ENCODE measurements at regions not wholly inside any gene's neighbourhood (a gene's known extent, or its start where the extent isn't known, plus 50 kb on each side); places are given as distances from the start of the nearest gene placed in this dataset.

DNA sequence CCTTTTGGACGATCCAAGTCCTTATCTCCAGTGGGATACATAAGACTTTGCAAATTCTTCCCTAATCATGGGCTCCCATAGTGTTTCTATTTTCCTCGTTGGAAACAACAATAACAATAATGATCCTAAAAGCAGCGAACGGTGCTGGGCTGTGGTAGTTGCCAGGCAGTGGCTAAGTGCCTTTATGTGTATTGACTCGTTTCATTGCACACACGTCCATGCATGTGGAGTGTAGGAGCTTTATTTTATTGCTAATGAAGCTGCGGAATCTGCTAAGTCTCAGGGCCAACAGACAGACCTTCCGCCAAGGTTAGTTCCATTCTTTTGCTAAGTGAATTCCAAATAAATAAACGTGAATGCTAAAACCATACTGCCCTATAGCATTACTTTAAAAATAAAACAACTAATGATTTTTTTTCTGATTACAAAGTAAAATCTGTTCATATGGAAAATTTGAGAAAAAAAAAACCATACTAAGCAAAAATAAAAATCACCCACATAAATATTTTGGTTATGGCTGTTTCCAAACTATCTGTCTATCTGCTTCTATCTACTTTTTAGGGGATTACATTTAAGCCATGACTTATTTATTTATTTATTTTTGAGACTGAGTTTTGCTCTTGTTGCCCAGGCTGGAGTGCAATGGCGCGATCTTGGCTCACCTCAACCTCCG lies 297.9 kb downstream of the BMP7 start:
- no peak for DNase-seq

DNA sequence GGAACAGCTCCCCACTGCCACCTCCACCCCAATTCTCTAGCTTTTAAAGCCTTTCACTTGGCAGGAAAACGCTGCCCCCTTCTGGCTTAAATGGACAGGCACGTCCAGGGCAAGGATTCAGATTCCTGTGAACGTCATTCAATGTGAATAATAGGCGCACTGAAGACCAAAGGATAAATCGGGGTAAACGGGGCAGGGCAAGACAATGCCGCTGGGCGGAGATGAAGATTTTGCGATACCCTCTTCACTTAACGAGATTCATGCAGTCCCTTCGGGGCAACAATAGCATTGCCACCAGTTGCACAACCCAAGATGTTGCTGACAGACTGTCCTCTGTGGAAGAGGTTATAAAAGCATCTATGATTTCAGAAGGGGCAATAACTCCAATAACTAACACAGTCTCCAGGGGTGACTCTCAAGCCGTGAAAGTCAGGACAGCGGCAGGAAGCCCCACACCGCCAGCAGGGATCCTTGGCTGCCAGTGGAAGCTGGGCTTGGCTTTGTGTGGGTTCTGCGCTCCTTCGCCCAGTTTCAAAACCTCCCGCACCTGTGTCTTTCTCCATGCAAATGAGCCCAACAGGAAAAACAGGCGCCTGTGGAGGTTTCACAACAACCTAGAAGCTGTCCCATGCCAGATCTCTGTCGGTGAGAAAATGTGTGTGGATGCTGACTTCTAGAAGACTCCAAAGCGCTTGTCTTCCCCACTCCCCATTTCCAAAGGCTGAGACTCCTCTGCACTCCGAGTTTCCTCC lies 291.8 kb downstream of the BMP7 start:
- DNase-seq, result peak; percentile 27

DNA sequence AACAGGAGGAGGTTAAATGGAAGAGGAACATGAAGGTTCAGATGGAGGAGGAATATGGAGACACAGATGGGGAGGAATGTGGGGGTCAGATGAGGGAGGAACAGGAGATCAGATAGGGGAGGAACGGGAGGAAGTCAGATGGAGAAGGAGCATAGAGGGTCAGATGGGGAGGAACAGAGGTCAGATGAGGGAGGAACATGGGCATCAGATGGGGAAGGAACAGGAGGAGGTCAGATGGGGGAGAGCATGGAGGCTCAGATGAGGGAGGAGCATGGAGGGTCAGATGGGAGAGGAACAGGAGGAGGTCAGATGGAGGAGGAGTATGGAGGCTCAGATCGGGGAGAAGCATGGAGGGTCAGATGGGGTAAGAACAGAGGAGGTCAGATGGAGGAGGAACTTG lies 290.6 kb downstream of the BMP7 start:
- no peak for DNase-seq

GRCh38 chr20:56976336-56976735 lies 290.1 kb downstream of the BMP7 start:
- no peak for DNase-seq

DNA sequence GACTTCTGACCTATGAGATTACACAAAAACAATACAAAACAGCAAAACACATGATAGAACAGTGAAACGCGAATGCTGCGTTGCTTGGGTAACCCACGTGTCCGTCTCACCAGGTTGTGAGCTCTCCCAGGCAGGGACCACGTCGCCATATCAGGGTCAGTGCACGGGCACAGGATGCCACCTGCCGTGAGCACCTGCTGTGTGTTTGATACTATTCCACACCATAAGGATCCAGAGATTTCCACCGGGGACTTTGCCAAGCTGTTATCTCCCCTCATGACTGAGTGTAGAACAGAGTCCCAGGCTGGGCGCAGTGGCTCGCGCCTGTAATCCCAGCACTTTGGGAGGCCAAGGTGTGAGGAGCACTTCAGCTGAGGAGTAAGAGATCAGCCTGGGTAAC lies 288.0 kb downstream of the BMP7 start:
- no peak for DNase-seq

GRCh38 chr20:56979125-56979524 lies 287.3 kb downstream of the BMP7 start:
- DNase-seq, result no peak

GRCh38 chr20:56981301-56981700 lies 285.1 kb downstream of the BMP7 start:
- DNase-seq, result no peak

- no peak for DNase-seq
These were observed 282.6 kb downstream of the BMP7 start for GRCh38 chr20:56983813-56984212.

DNA sequence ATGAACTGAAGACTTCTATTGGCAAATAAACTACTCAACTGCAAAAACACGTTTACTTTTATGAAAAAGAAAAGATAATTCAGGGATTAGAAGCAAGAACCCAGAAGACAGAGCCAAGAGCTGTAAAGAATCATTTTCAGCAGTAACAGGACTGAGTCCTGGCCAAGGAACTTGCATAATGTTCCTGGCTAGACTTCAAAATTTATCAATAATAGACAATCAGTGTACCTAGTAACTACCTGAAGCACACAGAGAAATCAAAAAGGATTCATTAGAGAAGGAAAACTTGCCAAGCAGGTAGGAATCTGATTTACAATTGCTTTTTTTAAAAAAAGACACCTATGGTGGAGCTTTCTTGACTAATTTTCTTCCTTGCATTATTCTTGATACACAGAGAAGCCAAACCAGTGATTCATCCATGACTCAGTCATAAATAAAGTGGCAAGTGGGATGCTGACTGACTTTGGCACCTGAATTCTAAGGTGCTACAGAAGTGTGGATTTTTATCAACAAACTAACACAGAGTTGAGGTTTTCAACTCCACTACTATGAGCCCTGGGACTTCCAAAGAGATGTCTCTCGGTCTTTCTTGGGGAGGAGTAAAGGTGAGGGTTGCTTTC lies 281.3 kb downstream of the BMP7 start:
- DNase-seq, result no peak

GRCh38 chr20:56986476-56986875 lies 280.0 kb downstream of the BMP7 start:
- DNase-seq, result no peak

DNA sequence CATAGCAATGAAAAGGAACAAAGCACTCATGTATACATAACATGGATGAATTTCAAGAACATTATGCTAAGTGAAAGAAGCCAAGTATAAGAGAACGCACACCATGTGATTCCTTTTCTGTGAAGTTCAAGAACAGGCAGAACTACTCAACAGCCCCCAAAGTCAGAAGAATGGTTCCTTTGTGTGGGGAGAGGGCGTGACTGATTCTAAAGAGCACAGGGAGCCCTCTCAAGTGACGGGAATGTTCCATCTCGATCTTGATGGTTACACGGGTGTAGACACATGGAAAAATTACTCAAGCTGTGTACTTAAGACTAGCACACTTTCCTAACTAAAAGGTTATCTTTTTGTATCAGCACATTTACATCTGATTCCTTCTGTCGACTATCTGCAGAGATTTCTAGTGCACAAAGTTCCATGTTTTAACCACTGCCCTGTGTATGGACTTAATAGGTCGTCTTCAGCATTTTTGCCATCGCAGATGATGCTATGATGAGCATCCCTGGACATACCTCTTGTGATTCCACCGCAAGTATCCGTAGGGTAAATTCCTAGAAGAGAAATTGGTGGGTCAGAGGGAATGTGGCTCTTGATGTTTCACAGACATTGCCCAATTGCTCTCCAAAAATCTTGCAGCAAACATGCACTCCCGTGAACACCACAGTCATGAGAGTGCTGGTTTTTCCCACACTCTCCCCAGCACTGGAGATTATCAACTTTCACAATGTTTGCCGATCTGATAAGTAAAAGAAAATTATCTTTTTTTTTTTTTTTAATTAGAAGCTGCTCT lies 279.3 kb downstream of the BMP7 start:
- DNase-seq, result no peak

GRCh38 chr20:56987986-56988385 lies 278.5 kb downstream of the BMP7 start:
- DNase-seq, result no peak

DNA sequence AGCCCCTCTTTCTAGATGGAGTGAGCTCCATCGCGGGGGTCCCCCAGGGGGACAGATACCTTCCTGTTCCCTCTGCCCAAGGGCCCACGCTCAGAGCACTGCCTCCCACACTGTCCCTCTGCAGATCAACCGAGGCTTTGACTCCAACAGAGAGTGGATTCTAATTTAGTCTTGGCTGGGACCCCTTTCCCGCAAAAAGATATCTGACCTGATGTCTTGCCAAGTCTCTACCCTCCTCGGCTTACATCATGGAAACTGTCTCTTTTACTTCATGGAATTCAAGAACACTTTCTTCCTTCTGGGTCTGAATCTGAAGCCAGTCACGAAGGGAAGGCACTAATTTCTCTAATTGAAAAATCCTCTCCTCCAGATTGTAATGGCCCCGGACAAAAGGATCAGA lies 278.0 kb downstream of the BMP7 start:
- DNase-seq, result no peak

DNA sequence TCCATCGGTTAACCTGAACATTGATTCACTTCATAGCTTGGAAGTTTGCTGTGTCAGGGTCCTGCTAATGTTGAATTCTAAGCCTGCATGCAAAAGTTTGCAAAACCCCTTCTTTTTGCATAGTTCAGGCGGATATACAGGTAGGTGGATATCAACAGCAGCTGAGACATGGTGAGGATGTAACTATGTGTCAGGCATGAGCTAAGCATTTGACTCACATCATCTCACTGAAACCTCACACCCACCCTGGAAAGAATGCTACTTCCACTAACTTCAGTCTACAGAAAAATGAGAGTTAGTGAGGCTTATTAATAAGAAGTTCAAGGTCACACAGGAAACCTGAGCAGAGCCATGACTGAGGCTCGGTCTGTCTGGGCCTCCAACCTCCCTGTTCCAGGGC lies 276.9 kb downstream of the BMP7 start:
- DNase-seq, result no peak

- DNase-seq, result no peak
These were observed 273.4 kb downstream of the BMP7 start for GRCh38 chr20:56993020-56993559.

GRCh38 chr20:56994006-56994405 lies 272.4 kb downstream of the BMP7 start:
- no peak for DNase-seq

GRCh38 chr20:56995149-56995548 lies 271.3 kb downstream of the BMP7 start:
- no peak for DNase-seq

DNA sequence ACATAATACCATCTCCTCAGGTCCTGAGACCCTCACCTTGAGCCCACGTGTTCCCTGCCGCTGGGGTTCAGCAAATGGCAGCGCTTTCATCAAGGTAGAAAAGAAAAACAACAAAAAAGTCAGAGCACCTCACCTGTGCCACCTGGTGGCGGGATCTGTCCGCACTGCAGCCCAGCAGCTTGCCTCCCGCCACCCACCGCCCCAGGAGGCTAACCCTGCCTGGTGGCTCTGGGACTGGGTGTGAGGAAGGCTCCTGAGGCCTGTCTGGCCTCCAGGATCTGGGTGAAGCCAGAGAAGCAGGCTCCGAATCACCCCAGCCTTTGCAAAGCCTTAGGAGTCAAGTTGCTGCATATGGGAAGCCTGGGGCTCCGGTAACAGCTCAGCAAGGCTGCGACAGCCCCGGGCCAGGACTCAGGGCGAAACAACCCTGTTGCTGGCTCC lies 270.8 kb downstream of the BMP7 start:
- no peak for DNase-seq

DNA sequence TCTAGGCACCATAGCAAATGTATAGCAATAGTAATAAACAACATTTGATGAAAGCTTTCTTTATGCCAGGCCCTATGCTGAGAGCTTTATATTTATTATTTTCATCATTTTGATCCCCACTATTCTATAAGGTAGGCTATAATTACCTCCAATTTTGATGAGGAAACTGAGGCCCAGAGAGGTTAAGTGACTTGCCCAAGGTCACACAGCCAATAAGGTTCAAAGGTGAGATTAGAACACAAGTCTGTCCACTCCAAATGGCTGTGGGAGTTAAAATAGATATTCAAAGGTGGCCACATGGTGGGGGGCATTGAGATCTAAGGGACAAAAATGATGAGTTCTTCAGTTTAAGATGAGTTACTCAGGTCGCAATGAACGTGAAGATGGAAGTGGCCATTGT lies 269.9 kb downstream of the BMP7 start:
- DNase-seq, result no peak

DNA sequence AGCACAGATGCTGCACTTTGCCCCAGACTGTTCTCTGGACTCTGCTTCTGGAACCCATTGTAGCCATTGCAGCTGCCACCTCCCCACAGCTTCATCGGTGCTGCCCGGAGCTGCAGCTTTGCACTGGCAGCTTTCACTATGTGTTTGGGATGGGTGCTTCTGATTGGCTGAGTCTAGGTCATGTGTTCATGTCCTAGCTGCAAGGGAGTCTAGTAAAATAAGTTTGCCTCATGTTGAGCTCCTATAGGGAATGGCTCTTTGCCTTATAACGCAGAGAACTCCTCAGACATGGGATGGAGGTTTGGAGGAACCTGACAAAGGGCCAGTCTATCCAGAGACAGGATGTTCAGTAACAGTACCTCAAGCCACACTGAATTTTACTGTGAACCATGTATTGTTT lies 268.0 kb downstream of the BMP7 start:
- DNase-seq, result no peak

- DNase-seq, result no peak
These were observed 265.9 kb downstream of the BMP7 start for GRCh38 chr20:57000441-57000968.

GRCh38 chr20:57001126-57001767 lies 265.2 kb downstream of the BMP7 start:
- no peak for DNase-seq
